Raji (cell line): ENCODE measurements at regions not wholly inside any gene's neighbourhood (a gene's known extent, or its start where the extent isn't known, plus 50 kb on each side); places are given as distances from the start of the nearest gene placed in this dataset.

Experiments
- POLR2A ChIP-seq: IDR thresholded peaks from 2 replicates; pipeline ENCODE4 v1.6.1; 2011; ENCODE audit warnings: low read depth, low read length, control low read depth; ENCODE audit not compliant: insufficient read depth

GRCh38 chr2:60104514-60105505 is 448.6 kb downstream of the BCL11A start:
- no peak for TF ChIP-seq POLR2A

DNA sequence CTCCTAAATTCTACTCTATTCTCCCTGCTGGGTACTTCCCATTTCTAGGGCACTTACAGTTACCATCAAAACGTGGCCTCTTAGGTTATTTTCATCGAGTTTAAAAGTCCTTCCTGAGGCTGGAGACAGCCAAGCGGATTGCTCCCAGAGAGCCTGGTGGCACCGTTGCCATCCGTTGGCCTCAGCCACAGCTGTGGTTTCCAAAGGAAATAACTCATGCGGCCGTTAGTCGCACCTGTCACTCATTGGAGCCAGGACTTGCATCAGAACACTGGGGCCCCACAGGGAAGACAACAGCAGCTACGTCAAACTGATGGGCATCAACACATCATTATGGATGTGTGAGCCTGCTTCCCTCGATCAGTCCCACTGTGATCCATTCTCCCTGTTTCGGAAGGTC is 453.4 kb downstream of the BCL11A start:
- no peak for TF ChIP-seq POLR2A

DNA sequence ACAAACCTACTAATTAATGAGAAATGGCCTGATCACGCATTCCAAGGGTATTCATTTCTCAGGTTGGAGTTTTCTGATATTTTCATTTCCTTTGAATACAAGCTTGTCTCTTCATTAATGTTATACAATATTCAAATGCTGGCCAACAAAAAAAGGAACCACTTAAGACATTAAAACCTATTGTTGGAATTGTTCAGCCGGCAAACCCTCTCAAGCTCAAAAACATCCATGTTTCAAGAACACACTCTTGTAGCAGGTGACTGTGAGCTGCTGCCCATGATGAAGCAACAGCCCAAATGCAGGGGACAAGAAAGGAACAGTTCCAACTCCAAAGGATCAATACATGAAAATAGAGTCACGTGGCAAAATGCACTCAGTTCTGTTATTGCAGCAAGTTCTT is 454.5 kb downstream of the BCL11A start:
- TF ChIP-seq POLR2A: no peak

GRCh38 chr2:60097298-60097697 is 456.2 kb downstream of the BCL11A start:
- TF ChIP-seq POLR2A: no peak

GRCh38 chr2:60096556-60096955 is 456.9 kb downstream of the BCL11A start:
- TF ChIP-seq POLR2A: no peak

DNA sequence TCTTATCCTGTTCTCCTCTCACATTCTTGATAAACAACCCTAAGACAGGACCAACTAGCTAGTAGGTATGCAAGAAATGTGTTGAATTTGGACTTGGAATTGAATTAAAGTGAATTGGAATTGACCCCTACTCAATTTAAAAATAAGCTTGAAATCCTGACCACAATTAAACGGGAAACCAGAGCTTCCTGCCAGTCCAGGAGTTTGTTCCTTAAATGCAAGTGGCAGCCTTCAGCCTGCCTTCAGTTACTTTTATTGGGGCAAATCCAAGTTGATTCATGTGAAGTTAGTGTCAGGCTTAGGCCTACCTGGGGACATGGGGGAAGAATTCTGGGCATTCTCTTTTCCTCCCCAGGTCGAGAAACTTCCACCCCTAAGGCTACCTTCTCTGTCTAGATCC is 457.6 kb downstream of the BCL11A start:
- TF ChIP-seq POLR2A: no peak

GRCh38 chr2:60095202-60095815 is 458.1 kb downstream of the BCL11A start:
- no peak for TF ChIP-seq POLR2A

- no peak for TF ChIP-seq POLR2A
Observed at GRCh38 chr2:60094450-60094929, 459.0 kb downstream of the BCL11A start.

GRCh38 chr2:60092781-60093180 is 460.7 kb downstream of the BCL11A start:
- TF ChIP-seq POLR2A: no peak

GRCh38 chr2:60091894-60092293 is 461.6 kb downstream of the BCL11A start:
- TF ChIP-seq POLR2A: no peak

GRCh38 chr2:60091266-60091665 is 462.2 kb downstream of the BCL11A start:
- TF ChIP-seq POLR2A: no peak

GRCh38 chr2:60079562-60079961 is 473.9 kb downstream of the BCL11A start:
- TF ChIP-seq POLR2A: no peak

DNA sequence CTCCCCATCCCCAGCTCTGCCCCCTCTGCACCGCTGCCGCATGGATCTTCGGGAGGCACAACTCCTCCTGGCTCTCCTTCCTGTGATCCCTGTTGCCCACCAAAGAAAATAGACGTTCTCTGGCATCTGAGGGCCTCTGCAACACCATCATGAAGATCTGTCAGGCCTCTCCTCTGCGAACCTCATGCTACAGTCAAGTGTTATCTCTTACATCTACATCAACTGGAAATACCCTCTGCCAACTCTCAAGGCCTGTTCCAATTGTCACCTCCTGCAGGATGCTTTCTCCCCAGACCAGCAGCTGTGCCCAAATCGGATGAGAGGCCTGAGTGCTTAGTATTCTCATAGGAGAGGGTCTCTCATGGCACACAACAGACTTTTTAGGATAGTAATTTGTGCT is 478.4 kb downstream of the BCL11A start:
- TF ChIP-seq POLR2A: no peak

GRCh38 chr2:60073201-60073600 is 480.3 kb downstream of the BCL11A start:
- no peak for TF ChIP-seq POLR2A

GRCh38 chr2:60072609-60073008 is 480.8 kb downstream of the BCL11A start:
- TF ChIP-seq POLR2A: no peak

GRCh38 chr2:60071490-60071831 is 482.0 kb downstream of the BCL11A start:
- TF ChIP-seq POLR2A: no peak
